Vagina (tissue), 2 donors: ENCODE measurements at regions not wholly inside any gene's neighbourhood (a gene's known extent, or its start where the extent isn't known, plus 50 kb on each side); places are given as distances from the start of the nearest gene placed in this dataset.
A peak's percentile ranks its signal among the peaks of the same experiment; 100 is the strongest.
"Not testable (repeated sequence)": the region's sequence is repeated elsewhere in the genome, so short reads cannot be mapped to it uniquely, and the experiment has no call there.

Experiments
- DNase-seq, 2 donors: peaks; one replicate each; pipeline ENCODE4 v3.0.0-alpha.2; 2017; ENCODE audit errors: extremely low spot score in 2 of 2
- H3K27ac ChIP-seq: fragments of 200-600 bp; sonication (generic); one replicate; pipeline ENCODE4 v1.5.1; 2019
- H3K27me3 ChIP-seq: fragments of 200-600 bp; sonication (generic); one replicate; pipeline ENCODE4 v1.5.1; 2019
- H3K36me3 ChIP-seq, 2 donors: fragments of 200-600 bp; sonication (generic); one replicate each; pipeline ENCODE4 v1.5.1; 2017 to 2019
- H3K4me1 ChIP-seq: fragments of 200-600 bp; sonication (generic); one replicate; pipeline ENCODE4 v1.5.1; 2019
- H3K4me3 ChIP-seq, 2 donors: fragments of 200-600 bp; sonication (generic); 1 replicate in 1 of 2; 2 replicates in 1 of 2; pipeline ENCODE4 v1.5.1; 2016 to 2019
- H3K9me3 ChIP-seq: fragments of 200-600 bp; sonication (generic); one replicate; pipeline ENCODE4 v1.5.1; 2019
- POLR2A ChIP-seq, 2 donors: fragments of 450-650 bp; IDR thresholded peaks; one replicate each; pipeline ENCODE4 v1.6.1; 2017; ENCODE audit warnings: antibody characterized with exemption in 2 of 2, mild to moderate bottlenecking in 2 of 2, moderate library complexity in 2 of 2
- POLR2AphosphoS5 ChIP-seq, 2 donors: sonication (generic); formaldehyde crosslinking; IDR thresholded peaks; one replicate each; pipeline ENCODE4 v1.9.0; 2017; ENCODE audit warnings: antibody characterized with exemption in 2 of 2, mild to moderate bottlenecking in 2 of 2, low read depth in 1 of 2; ENCODE audit not compliant: insufficient read depth in 1 of 2
- intact Hi-C: fragments of 100-400 bp; cut with DNase I; formaldehyde crosslinking; loops from one replicate; pipeline ENCODE4 v1.15.1; 2023
- TF ChIP-seq, protein P1 (sequence below), 3 experiments: fragments of 450-650 bp in 2 of 3; fragments of 200-600 bp in 1 of 3; sonication (generic) in 1 of 3; IDR thresholded peaks; one replicate each; pipeline ENCODE4 v1.5.1; 2017 to 2019; ENCODE audit warnings: antibody characterized with exemption in 3 of 3, mild to moderate bottlenecking in 2 of 3, moderate library complexity in 2 of 3

DNA sequence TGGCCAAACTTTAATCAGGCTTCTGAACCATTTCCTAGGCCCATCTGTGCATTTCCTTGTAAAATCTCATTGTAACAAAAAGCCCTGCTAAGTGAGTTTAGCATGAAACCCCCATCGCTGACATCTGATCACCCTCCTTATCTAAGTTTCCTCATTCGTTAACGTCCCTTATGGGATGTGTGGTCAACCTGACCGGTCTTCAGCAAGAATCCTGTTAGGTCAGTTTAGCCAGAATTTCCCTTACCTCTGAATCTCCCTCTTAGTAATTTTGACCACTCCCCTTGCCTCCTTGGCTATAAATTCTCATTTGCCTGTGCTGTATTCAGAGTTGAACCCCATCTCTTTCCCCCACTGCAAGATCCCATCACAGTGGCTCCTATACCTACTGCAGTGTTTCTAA is 239.3 kb downstream of the RMST start:
- no peaks in the 10 kb centered on the region for H3K27me3 ChIP-seq
- TF ChIP-seq POLR2A (IDR thresholded peaks at IDR 0.05): no peak
- TF ChIP-seq POLR2AphosphoS5 (IDR thresholded peaks at IDR 0.05; ENCODE audit: insufficient read depth in 1 of 2, low read depth in 1 of 2): no peak
- TF ChIP-seq, protein P1, sequence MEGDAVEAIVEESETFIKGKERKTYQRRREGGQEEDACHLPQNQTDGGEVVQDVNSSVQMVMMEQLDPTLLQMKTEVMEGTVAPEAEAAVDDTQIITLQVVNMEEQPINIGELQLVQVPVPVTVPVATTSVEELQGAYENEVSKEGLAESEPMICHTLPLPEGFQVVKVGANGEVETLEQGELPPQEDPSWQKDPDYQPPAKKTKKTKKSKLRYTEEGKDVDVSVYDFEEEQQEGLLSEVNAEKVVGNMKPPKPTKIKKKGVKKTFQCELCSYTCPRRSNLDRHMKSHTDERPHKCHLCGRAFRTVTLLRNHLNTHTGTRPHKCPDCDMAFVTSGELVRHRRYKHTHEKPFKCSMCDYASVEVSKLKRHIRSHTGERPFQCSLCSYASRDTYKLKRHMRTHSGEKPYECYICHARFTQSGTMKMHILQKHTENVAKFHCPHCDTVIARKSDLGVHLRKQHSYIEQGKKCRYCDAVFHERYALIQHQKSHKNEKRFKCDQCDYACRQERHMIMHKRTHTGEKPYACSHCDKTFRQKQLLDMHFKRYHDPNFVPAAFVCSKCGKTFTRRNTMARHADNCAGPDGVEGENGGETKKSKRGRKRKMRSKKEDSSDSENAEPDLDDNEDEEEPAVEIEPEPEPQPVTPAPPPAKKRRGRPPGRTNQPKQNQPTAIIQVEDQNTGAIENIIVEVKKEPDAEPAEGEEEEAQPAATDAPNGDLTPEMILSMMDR (IDR thresholded peaks at IDR 0.05): no peak
- intact Hi-C loops: no loop called here
- no peaks in the 10 kb centered on the region for H3K4me1 ChIP-seq
- H3K4me3 ChIP-seq: no peak overlapping the region
- H3K36me3 ChIP-seq: no peaks in the 10 kb centered on the region
- H3K9me3 ChIP-seq: no peaks in the 10 kb centered on the region
- DNase-seq: no peak
- no peak overlapping the region for H3K27ac ChIP-seq

DNA sequence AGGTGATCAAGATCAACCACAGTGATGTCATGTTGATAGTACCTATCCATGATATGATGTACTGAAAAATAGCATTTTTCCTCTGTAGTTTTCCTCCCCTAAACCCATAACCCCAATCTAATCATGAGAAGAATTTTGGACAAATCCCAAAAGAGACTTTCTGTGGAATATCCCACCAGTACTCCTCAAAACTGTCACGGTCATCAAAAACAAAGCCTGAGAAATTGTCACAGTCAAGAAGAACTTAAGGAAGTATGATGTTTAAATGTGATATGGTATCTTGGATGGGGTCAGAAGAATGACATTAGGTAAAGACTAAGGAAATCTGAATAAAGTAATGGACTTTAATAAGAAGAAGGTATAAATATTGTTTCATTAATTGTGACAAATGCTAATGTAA is 248.8 kb downstream of the RMST start:
- Histone ChIP-seq H3K4me1 (no peaks in the 10 kb centered on the region), H3K27ac (no peak overlapping the region), H3K9me3 (no peaks in the 10 kb centered on the region), H3K27me3 (no peaks in the 10 kb centered on the region), H3K4me3 (no peak overlapping the region), H3K36me3 (no peaks in the 10 kb centered on the region)
- no peak for DNase-seq
- intact Hi-C loops: no loop called here
- TF ChIP-seq, protein P1 (IDR thresholded peaks at IDR 0.05): no peak
- no peak for TF ChIP-seq POLR2AphosphoS5 (IDR thresholded peaks at IDR 0.05; ENCODE audit: insufficient read depth in 1 of 2, low read depth in 1 of 2)
- TF ChIP-seq POLR2A (IDR thresholded peaks at IDR 0.05): no peak

- Histone ChIP-seq H3K9me3 (no peaks in the 10 kb centered on the region), H3K4me3 (no peak overlapping the region), H3K27me3 (no peaks in the 10 kb centered on the region), H3K27ac (no peak overlapping the region), H3K4me1 (no peaks in the 10 kb centered on the region), H3K36me3 (no peaks in the 10 kb centered on the region)
- intact Hi-C loops: no loop called here
- TF ChIP-seq POLR2AphosphoS5 (IDR thresholded peaks at IDR 0.05; ENCODE audit: insufficient read depth in 1 of 2, low read depth in 1 of 2): no peak
- no peak for TF ChIP-seq POLR2A (IDR thresholded peaks at IDR 0.05)
- TF ChIP-seq, protein P1 (IDR thresholded peaks at IDR 0.05): no peak
- no peak for DNase-seq
Measured at GRCh38 chr12:97713270-97713669, 250.7 kb downstream of the RMST start.

- intact Hi-C loops: no loop called here
- no peaks in the 10 kb centered on the region for H3K27me3 ChIP-seq
- DNase-seq: no peak
- no peak overlapping the region for H3K27ac ChIP-seq
- TF ChIP-seq, protein P1 (IDR thresholded peaks at IDR 0.05): no peak
- TF ChIP-seq POLR2A (IDR thresholded peaks at IDR 0.05) (no peak), POLR2AphosphoS5 (IDR thresholded peaks at IDR 0.05; ENCODE audit: insufficient read depth in 1 of 2, low read depth in 1 of 2) (no peak)
- no peaks in the 10 kb centered on the region for H3K36me3 ChIP-seq
- H3K9me3 ChIP-seq: no peaks in the 10 kb centered on the region
- no peak overlapping the region for H3K4me3 ChIP-seq
- no peaks in the 10 kb centered on the region for H3K4me1 ChIP-seq
Measured at GRCh38 chr12:97714107-97714563, 251.5 kb downstream of the RMST start.

GRCh38 chr12:97716356-97716755 is 253.8 kb downstream of the RMST start:
- no peak for DNase-seq
- intact Hi-C loops: no loop called here
- no peak overlapping the region for H3K27ac ChIP-seq
- H3K4me3 ChIP-seq: no peak overlapping the region
- no peaks in the 10 kb centered on the region for H3K9me3 ChIP-seq
- TF ChIP-seq, protein P1 (IDR thresholded peaks at IDR 0.05): peak in 1 of 3 experiments; percentile 11
- no peak for TF ChIP-seq POLR2A (IDR thresholded peaks at IDR 0.05)
- no peaks in the 10 kb centered on the region for H3K36me3 ChIP-seq
- H3K27me3 ChIP-seq: no peaks in the 10 kb centered on the region
- no peaks in the 10 kb centered on the region for H3K4me1 ChIP-seq

DNA sequence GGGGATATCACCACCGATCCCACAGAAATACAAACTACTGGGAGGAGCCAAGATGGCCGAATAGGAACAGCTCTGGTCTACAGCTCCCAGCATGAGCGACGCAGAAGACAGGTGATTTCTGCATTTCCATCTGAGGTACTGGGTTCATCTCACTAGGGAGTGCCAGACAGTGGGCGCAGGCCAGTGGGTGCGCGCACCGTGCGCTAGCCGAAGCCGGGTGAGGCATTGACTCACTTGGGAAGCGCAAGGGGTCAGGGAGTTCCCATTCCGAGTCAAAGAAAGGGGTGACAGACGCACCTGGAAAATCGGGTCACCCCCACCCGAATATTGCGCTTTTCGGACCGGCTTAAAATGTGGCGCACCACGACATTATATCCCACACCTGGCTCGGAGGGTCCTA is 261.2 kb downstream of the RMST start:
- H3K27me3 ChIP-seq, H3K27ac ChIP-seq, intact Hi-C loops, DNase-seq, H3K4me1 ChIP-seq, H3K9me3 ChIP-seq, H3K4me3 ChIP-seq, H3K36me3 ChIP-seq: not testable (repeated sequence)
